CD4-positive, alpha-beta T cell treated with Interleukin-2 at 100 ng/mL for 4 hours (primary cell): ENCODE measurements at regions not wholly inside any gene's neighbourhood (a gene's known extent, or its start where the extent isn't known, plus 50 kb on each side); places are given as distances from the start of the nearest gene placed in this dataset.

Experiments
- DNase-seq: peaks from one replicate; pipeline ENCODE4 v3.0.0-alpha.2; 2020; ENCODE audit warnings: low spot score

DNA sequence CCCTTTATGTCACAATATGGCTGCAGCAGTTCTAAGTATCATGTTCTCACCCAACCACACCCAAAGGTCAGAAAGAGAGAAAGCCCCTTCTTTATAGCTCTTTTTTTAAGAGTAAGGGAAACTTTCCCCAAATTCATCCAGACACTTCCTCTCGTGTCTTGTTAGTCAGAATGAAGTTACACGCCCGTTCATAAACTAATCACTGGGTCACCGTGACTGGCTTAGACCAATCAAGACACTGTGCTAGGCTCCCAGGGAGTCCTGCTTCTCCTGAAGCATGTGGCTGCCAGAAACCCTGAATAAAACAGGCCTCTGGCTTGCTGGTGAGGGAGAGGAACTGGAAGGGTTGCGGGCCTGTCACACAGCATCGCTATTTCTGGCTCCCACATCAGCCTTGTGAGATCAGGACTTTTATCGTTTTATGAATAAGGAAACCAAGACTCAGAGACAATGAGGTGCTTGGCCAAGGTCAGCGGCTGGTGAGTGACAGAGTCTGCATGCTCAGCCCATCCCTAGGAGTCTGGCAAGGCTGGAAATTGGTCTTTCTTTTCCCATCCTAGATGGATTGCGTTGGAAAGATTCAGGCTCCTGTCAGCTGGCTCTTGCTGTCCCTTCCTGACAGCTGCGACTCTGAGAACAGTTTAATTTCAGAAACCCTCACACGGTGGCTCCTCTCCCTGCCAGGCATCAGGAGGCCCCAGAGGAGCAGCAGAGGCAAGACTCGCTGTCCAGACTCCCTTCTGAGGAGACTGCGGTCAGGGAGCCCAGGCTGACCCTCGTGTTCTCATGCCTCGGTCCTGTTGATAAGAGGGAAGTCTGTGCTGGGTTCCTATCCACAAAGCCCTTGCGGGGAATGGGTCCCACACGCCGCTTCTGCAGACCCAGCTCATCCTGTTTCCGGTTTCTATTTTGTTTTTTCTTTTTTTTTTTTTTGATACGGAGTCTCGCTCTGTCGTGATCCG lies 104.5 kb upstream of the TAF1B start:
- DNase-seq: peak; percentile 50

GRCh38 chr2:9739531-9739964 lies 103.7 kb upstream of the TAF1B start:
- peak; percentile 47 for DNase-seq

DNA sequence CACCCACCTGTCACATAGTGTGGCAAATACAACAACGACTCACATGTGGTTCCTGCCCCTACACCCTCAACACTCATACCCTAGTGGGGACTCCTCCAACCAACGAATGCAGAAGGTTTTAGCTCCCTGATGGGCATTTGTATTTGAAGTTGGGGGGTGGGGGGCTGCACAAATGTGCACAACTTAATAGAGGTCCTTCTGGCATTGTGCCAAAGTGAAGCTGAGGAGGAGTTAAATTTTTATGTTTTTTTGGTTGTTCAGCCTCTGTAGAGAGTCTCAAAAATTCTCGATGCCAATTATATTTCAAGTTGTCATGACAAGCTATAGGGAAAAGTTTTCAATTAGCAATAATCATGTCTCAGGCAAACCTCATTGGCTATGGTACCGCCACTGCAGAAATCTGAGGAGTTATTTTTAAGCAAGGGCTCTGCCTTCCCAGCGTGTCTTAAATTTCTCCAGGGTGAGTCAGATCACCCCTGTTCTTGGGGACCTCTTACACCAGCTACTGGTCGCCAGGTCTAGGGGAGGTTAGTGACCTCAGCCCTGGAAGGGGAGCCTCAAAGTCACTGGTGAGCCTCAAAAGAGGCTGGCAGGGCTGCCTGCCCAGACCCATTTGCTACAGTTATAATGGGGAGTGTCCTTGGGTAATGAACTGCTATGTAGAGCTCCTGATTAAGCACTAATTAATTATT lies 102.7 kb upstream of the TAF1B start:
- no peak for DNase-seq

- DNase-seq: no peak
Observed at GRCh38 chr2:9741110-9741509, 102.2 kb upstream of the TAF1B start.

DNA sequence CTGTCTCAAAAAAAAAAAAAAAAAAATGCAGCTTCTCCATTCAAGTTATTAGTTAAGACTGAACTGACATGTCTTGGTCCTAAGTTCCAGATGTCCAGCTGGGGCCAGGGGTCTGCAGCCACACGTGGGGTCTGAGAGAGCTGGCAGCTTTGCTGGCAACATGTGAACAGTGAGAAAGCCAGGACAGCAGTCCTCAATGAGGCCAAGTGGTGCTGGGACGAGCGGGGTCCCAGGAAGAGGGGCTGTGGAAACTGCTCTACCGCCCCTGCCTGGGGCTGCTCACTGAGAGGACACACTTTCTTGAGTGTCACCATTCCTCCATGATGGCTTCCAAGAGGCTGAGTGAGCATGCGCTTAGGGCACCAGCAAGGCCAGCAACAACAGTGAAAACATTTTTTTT lies 100.7 kb upstream of the TAF1B start:
- no peak for DNase-seq

DNA sequence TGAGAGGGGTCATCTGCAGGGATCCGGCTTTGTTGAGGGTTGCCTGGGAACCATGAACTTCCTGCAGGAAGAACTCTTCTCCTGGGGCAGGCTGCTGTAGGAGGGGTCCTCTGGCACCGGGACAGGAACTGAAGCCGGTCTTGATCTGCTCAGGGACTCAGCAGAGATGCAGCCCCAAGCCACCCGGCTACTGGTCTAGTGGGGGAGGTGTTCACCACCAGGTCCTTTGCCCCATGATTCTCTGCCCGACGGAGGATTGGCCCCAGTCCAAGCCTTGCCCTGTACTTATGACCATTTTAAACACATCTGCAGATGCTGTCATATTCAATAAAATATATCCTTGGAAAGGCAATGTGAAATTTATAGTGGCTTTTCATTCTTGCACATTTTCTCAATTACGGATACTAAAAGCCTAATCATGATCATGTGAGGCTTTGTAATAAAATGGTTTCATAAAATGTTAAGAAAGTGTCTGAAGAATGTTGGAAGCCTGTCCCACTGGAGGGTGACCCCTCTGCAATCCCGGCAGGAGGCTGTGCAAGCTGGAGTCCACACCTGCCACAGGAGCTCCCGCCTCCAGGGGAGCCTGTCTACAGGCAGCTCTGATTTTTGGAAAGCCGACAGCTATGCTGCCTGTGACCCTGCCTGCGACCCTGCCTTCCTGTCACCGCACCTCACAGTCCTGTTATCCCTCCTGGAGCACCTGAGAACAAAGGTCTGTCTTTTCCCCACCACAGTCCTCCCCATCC lies 98.8 kb upstream of the TAF1B start:
- no peak for DNase-seq

DNA sequence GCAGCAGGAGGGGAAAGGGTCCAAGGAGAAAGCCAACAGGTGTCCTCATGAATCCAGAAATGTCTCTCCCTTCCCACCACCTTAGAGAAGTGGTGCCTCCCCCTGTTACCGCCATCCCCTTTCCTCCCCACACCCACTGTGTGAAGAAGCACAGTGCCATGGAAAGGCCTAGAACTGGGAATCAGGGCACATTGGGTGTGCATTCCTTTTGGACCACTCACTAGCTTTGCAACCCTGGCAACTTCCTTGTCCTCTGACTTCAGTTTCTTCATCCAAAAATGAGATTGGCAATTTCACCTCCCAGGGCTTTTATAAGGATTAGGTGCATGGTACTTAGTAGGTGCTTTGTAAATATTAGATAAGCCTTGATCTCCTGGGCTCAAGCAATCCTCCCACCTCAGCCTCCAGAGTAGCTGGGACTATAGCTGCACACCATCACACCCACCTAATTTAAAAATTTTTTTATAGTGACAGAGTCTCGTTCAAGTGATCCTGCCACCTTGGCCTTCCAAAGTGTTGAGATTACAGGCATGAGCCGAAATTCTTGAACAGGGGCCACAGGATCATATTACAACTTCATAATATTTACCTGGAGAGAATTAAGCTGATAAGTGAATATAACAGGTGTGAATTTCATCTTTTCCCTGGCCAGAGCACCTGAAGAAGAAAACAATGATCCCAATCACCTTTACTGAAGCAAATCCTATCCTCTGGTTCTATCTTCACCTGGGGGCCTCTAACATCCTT lies 97.9 kb upstream of the TAF1B start:
- no peak for DNase-seq

DNA sequence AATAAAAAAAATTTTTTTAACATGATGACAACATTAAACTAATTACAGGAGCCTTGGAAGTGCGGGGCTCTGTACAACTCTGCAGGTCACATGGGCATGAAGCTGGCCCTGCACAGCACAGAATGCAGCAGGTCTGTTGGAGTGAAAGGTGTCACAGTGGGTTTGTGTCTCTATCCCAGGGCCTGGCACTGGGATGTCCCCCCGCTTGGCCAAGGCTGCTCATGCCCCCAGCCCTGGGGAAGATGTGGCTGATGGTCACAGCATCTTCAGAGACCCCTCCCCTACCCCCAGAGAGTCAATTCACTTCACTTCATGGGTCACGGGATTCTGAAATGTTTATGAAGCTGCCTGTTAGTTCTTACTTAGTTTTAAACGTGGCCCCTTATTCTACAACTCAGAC lies 95.9 kb upstream of the TAF1B start:
- DNase-seq: no peak

DNA sequence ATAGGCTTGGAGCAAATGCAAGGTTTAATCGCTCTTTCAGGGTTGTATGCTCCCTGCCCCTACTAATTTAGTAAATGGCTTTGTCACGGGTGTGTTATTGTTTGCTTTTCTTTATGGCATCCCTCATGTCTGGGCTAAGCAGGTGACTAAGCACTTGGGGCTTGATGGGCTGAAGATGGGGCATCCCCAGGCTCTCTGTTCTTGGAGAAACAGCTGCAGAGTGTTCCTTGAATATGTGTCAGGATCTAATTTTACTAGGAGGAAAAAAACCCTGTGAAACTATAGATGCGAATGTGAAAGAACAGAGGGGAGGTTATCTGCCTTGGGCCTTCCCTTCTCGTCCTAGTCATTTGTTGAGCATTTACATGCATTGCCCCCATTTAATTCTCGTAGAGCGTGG lies 94.7 kb upstream of the TAF1B start:
- peak; percentile 39 for DNase-seq

DNA sequence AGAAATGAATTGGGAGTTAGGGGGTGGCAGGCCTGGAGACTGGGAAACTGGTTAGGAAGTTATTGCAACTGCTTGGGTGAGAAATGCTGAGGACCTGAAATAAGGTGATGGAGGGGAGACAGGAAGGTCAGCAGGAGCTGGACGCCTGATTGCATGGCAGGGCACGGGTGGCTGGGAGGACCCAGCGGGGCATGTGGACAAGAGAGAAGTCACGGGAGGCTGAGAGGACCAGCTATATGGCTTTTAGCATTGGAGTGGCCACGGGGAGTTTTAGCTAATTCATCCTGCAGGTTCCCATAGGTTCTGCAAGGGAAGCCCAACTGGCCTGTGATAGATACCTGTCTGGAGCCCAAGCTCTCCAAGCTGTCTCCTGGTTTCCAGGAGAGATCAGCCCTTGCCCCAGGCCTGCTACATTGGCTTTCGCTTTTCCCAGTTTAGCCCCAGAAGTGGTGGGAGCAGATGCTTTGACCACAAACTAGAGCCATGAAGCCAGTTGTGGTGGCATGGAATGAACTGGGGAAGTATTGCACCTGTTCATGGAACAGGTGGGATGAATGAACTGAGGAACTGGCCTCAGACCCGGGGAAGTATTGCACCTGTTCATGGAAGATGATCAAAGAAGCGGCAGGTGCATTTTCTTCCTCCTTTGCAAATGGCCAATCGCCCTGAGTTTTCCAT lies 93.6 kb upstream of the TAF1B start:
- DNase-seq: no peak

GRCh38 chr2:9750224-9751215 lies 92.8 kb upstream of the TAF1B start:
- DNase-seq: no peak

DNA sequence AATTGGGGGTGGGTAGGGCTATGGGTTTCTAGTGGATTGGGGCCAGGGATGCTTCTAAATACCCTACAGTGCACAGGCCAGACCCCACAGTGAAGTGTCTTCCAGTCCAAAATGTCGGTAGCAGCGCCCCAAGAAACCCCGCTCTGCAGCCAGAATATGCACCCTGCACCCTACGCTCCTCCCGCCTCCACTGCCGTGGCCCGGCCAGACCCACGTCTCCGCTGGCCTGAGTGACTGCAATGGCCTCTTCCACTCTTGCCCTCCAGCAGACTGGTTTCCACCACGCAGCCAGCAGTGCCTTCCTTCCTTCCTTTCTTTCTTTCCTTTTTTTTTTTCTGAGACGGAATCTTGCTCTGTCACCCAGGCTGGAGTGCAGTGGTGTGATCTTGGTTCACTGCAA lies 91.4 kb upstream of the TAF1B start:
- no peak for DNase-seq

DNA sequence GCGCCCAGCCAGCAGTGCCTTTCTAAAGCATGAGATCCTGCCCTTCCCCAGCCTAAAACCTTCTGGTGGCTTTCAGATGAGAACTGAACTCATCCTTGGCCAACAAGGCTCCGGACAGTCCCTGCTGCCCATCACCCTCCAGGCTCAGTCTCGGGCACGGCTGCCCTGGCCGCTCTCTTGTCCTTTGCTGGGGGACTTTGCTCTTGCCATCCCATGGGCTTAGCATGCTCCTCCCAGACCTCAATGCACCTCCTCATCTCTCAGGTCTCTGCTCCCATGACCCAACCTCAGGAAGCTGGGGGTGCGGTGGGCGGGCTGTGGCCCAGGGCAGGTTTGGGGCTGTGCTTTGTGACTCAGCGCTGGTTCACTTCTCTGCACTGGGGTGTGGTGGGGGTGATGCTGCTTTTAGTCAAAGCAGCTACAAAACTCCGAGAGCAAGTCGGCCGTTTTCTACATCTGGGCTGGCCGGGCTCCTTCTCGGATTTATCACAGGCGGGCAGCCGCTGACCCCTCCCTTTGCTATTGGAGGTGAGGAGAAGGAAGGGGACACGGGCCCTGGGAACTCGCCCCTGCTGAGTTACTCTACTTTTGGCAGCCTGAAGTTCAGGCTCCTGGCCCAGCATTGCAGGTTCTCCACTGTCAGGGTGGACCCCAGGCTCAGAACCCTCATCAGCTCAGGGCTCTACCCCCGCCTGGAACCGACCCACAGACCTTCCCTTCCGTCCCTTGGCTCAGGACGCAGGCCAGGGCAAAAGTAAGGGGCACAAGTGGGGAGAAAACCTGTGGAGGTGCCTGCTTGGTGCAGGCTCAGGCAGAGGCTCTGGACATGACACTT lies 90.6 kb upstream of the TAF1B start:
- DNase-seq: peak; percentile 89

DNA sequence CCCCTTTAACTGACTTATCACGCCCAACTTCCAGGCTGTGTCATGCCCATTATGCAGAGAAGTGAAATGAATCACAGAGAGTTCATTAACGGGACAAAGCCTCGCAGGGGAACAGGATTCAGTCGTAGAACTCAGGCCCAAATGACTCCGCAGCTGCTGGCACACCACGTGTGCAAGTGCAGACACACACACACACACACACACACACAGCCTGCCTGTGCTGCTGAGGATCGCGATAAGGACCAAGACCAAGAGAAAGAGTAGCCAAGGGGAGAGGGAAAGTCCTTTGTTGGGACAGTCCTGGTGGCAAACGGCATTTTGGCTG lies 90.0 kb upstream of the TAF1B start:
- peak; percentile 84 for DNase-seq

GRCh38 chr2:9753665-9754531 lies 89.4 kb upstream of the TAF1B start:
- peak; percentile 58 for DNase-seq

GRCh38 chr2:9754532-9754887 lies 88.8 kb upstream of the TAF1B start:
- DNase-seq: peak; percentile 33

DNA sequence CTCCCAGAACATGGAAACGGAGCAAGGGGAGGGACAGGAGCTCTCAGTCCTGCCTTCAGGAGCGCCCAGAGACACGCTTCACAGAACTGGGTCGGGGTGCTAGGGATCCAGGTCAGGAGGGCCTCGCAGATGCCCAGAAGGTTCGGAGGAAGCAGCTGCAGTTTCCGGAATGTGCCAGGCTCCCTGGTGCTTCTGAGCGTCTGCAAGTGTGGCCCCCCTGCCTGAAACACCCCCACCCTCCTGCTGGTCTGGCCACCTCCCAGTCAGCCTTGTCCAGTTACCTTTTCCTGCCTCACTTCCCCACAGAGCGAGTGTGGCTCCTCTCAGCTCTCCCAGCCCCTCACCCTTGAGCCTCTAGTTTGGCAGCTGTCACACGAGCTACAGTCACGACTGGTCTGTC lies 88.3 kb upstream of the TAF1B start:
- no peak for DNase-seq

GRCh38 chr2:9755638-9756037 lies 87.6 kb upstream of the TAF1B start:
- DNase-seq: no peak
